ENCODE measurements at regions not wholly inside any gene's neighbourhood (a gene's known extent, or its start where the extent isn't known, plus 50 kb on each side); places are given as distances from the start of the nearest gene placed in this dataset.

DNA sequence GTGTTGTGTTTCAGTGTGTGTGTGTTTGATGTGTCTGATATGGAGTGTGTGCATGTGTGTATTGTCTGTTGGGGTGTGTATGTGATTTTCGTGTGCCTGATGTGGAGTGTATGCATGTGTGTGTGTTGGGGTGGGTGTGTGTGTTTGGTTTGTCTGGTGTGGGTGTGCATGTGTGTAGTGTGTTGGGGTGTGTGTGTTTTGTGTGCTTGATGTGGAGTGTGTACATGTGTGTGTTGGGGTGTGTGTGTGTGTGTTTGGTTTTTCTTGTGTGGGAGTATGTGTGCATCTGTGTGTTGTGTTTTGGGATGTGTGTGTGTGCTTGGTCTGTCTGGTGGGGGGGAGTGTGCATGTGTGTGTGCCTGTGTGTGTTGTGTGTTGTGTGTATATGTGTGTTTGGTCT is 247.4 kb upstream of the ST6GAL2 start:
- TF ChIP-seq, protein P1, sequence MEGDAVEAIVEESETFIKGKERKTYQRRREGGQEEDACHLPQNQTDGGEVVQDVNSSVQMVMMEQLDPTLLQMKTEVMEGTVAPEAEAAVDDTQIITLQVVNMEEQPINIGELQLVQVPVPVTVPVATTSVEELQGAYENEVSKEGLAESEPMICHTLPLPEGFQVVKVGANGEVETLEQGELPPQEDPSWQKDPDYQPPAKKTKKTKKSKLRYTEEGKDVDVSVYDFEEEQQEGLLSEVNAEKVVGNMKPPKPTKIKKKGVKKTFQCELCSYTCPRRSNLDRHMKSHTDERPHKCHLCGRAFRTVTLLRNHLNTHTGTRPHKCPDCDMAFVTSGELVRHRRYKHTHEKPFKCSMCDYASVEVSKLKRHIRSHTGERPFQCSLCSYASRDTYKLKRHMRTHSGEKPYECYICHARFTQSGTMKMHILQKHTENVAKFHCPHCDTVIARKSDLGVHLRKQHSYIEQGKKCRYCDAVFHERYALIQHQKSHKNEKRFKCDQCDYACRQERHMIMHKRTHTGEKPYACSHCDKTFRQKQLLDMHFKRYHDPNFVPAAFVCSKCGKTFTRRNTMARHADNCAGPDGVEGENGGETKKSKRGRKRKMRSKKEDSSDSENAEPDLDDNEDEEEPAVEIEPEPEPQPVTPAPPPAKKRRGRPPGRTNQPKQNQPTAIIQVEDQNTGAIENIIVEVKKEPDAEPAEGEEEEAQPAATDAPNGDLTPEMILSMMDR (conservative IDR thresholded peaks at IDR 0.05; ENCODE audit: low read depth, low read length), result no peak
- no peak for TF ChIP-seq EZH2 (IDR thresholded peaks at IDR 0.05; ENCODE audit: borderline replicate concordance, low read depth, low read length, poor library complexity, severe bottlenecking)

Measured in A673 (cell line).